ENCODE measurements at regions not wholly inside any gene's neighbourhood (a gene's known extent, or its start where the extent isn't known, plus 50 kb on each side); places are given as distances from the start of the nearest gene placed in this dataset.

- no peak for TF ChIP-seq POLR2A (IDR thresholded peaks at IDR 0.05)
- TF ChIP-seq, protein P1, sequence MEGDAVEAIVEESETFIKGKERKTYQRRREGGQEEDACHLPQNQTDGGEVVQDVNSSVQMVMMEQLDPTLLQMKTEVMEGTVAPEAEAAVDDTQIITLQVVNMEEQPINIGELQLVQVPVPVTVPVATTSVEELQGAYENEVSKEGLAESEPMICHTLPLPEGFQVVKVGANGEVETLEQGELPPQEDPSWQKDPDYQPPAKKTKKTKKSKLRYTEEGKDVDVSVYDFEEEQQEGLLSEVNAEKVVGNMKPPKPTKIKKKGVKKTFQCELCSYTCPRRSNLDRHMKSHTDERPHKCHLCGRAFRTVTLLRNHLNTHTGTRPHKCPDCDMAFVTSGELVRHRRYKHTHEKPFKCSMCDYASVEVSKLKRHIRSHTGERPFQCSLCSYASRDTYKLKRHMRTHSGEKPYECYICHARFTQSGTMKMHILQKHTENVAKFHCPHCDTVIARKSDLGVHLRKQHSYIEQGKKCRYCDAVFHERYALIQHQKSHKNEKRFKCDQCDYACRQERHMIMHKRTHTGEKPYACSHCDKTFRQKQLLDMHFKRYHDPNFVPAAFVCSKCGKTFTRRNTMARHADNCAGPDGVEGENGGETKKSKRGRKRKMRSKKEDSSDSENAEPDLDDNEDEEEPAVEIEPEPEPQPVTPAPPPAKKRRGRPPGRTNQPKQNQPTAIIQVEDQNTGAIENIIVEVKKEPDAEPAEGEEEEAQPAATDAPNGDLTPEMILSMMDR (IDR thresholded peaks at IDR 0.05): no peak
These were observed 73.2 kb upstream of the SGIP1 start for GRCh38 chr1:66460776-66461175.
